Activated CD4-positive, alpha-beta T cell treated with anti-CD3 and anti-CD28 coated beads, Interleukin-2, amount 50 U/mL, for 48 hours (primary cell): ENCODE measurements at regions not wholly inside any gene's neighbourhood (a gene's known extent, or its start where the extent isn't known, plus 50 kb on each side); places are given as distances from the start of the nearest gene placed in this dataset.

Source experiments
- DNase-seq, 2 experiments: peaks; one replicate each; pipeline ENCODE4 v3.0.0-alpha.2; 2020

DNA sequence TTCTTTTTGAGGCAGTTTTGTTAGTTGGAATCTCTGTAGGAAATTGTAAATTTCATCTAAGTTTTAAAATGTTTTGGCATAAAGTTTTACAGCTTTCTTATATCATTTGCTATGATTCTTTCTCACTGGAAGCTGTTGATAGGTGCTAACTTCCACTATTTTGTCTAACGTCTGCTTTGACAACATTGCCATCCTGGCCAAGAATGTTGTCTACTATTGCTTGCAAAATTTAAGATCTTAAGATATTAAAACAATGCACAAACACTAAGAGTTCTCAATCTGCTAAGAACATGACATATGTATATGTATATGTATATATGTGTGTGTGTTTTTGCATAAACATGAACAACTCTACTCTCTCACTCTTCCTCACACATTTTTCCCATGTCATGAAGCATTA lies 64.1 kb upstream of the MDGA2 start:
- no peak for DNase-seq

DNA sequence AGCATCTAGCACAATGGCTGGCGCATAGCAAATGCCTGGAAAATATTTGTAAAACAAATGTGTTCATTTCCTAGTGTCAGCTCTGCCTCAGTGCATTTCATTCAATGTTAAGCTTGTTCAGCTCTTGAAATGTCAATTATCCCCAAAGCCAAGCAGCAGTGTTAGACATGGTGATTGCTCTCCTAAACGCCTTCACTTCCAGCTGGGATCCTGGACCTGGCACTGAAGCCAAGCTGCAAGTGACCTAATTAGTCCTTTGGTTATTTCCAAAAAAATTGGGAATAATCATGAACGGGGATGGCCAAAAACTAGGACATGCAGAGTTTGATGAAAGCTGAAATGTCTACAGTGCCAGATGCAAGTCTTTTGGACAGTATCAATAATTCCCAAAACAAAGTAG lies 54.9 kb upstream of the MDGA2 start:
- no peak for DNase-seq
